Stimulated activated CD4-positive, alpha-beta T cell treated with anti-CD3 and anti-CD28 coated beads, TNF-alpha, amount 100 ng/mL, for 24 hours (primary cell): ENCODE measurements at regions not wholly inside any gene's neighbourhood (a gene's known extent, or its start where the extent isn't known, plus 50 kb on each side); places are given as distances from the start of the nearest gene placed in this dataset.

Experiments
- DNase-seq, 3 experiments: peaks; one replicate each; pipeline ENCODE4 v3.0.0-alpha.2; 2020; ENCODE audit warnings: low read depth in 3 of 3

DNA sequence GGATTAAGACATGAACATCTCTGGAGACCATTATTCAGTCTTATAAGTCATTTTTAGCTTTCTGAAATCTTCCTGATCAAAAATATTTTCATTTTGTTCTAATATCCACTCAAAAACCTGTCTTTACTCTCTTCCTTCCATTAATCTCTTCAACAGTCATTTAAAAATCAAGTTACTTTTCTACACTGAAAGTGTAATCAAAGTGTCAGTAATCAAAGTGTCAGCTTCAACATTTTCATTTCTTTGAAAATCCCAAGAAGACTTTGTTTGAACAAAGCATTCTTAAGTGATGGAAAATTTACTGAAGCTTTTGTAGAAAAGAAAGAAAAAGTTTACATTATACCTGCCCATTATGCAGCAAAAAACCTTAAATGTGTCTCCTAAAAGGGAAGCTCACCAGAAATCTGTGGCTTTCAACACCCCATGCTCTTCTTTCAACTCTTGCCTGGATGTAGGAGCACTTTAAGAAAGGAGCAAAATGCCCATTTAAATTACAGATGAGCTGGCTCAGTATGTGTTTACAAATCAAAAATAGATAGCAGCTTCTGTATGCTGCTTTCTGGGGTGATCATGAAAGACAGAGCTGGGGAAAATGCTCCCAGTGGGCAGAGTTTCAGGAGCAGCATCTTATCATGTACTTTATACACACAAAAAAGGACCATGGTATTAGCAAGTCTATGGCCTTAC, 260.8 kb upstream of the NCAM2 start:
- no peak for DNase-seq

DNA sequence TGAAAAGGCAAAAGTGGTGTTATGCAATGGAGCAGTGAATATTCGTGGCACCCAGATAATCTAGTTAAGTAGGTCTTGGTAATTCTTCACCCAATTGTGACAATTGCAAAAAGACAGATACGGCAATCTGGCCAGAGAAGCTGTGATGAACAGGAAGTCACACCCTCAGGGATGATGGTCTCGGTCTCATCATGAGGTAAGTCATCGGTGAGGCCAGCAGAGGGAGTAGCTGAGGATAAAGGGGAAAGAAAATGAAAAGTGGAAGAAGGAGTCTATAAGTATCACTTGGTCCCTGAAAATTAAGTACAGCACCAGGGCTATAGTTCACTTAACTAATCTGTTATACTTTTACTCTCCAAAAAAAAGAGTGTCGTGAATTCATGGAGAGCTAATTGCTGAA, 258.8 kb upstream of the NCAM2 start:
- no peak for DNase-seq

DNA sequence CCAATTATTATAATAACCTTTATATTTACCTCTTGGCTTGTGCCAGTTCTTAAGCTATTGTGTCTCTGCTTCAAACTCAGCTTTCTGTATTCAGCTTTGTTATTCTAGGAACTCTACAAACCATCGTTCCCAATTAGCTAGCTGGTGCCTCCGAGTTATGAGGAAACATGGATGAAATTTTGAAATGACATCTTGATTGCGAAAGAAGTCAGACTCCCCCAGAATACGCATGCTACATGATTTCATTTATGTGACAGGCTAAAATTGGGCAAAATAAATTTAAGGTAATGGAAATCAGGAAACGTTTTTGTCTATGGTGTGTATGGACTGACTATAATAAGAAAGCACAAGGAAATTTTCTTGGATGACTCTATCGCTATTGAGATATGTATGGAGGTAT, 256.8 kb upstream of the NCAM2 start:
- DNase-seq, result no peak

DNA sequence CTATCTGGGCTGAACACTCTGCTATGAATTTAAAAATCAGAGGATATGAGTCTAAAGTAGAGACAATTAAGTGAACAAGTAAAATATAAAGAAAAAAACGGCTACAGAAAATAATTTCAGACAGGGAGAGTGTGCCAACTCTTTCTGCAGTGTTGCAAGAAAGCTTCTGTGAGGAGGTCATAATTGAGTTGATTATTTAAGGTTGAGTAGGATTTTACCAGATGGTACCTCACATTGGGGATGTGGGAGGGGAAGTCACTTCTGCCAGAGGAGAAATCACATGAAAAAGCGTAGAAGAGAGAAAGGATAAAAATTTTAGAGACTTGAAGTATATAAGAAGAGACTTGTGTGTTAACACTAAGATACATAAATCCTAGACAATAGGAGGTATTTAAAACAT, 238.0 kb upstream of the NCAM2 start:
- DNase-seq, result no peak

DNA sequence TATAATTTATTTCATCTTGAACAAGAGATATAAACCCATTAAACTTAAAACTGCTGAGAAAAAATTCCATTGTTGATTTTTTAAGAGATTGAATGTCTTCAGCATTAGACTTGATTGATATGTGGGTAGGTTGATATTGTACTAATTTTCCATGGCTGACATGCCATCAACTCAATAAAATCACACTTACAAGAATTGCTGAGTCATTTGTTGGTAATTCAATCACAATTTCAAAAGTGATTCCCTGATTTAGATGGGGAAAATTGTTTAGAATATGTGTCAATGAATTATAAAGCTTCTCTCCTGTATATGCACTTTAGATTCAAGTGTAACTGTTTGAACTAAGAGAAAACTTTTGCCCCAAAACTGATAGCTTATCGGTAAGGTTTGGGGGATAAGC, 223.5 kb upstream of the NCAM2 start:
- no peak for DNase-seq

DNA sequence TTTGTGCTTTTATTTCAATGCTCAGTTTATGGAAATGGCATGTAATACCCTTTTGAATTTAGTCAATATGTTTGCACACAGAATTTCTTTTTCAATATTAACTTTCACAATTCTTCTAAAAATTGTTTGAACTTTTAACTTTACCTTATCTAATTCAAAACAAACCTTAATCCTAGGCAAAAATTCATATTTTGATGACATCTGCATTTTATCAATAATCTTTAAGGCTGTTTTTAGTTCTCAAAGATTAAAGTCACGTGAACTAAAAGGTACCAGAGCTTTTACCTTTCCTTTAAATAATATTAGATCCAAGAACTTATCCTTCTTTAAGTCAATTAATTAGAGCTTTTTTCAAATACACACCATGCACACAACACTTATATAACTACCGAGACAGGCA, 218.9 kb upstream of the NCAM2 start:
- no peak for DNase-seq

DNA sequence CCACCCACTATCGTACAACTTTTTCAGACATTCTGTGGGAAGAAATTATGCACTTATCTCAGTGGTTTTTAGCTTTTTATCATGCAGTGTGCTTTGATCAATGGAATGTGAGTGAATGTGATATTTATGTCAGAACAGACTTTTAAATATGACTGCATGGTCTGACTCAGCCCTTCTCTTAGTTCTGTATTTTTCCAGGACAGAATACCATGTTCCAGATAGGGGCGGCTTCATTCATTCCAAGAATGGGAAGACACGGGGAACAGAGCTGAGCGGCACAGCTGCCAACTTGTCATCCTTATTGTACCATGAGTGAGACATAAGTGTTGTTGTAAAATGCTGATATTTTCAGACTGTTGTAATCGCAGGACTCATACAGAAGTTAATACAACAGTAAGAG, 214.6 kb upstream of the NCAM2 start:
- no peak for DNase-seq

DNA sequence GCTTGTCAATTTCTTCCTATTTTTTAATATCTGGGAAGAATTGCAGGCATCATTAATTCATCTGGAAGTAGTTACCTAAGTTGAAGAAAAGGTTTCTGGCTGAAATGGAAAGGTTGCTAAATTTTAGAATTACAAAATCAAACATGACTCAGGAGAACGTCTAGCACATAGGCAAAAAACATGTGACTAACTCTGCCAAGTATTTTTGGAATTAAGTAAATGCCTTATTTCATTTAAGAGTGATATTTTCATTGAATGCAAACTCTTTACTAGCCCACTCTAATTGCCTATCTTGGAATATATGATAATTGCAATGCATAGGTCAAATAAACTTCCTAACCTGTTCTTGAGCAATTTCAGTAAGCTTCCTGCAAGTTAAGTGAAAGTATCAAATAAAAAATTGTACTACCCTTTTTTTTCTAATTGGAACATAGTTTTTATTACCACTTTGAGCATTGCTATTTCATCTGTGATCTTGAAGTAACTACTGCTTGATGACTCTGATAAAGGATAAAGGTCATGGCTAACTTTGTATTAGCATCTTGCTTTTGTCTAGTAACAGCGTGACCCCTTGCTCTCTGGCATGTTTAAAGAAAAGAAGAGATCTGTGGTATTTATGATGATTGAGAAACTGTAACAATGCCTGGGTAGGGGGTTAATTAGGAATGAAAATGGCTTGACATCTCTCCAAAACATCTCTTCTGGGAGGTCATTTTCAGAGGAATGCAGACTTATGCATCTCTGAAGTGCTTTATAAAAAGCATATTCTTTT, 208.3 kb upstream of the NCAM2 start:
- no peak for DNase-seq

DNA sequence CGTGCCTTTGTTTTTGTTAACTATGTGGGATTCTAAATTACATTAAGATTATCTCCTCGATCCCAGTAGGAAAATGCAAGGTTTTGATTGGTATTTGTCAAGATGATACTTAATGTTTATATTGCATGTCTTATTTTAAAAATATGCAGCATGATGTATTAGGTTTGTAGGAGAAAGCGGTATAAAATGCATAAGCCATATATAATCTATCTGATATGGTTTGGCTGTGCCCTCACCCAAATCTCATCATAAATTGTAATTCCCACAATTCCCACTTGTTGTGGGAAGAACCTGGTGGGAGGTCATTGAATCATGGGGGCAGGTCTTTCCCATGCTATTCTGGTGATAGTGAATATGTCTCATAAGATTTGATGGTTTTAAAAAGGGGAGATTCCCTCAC, 198.1 kb upstream of the NCAM2 start:
- DNase-seq, result no peak

DNA sequence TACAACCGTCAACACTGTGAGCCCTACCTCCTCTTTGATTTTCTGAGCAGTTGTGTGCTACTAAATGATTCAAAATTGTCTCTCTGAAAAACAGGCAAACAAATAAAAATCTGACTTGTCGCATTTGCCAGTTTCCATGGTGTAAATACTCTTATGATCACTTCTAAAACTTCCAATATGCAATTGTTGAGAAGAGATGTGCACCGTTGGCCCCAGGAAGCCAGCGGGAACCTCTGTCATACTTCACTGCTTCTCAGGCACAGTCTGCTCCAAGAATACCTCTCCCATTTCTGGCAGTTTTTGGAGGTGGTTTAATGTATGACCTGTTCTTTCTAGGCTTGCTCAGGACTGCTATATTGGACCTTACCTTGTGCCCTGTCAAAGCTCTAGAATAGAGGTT, 196.0 kb upstream of the NCAM2 start:
- no peak for DNase-seq

DNA sequence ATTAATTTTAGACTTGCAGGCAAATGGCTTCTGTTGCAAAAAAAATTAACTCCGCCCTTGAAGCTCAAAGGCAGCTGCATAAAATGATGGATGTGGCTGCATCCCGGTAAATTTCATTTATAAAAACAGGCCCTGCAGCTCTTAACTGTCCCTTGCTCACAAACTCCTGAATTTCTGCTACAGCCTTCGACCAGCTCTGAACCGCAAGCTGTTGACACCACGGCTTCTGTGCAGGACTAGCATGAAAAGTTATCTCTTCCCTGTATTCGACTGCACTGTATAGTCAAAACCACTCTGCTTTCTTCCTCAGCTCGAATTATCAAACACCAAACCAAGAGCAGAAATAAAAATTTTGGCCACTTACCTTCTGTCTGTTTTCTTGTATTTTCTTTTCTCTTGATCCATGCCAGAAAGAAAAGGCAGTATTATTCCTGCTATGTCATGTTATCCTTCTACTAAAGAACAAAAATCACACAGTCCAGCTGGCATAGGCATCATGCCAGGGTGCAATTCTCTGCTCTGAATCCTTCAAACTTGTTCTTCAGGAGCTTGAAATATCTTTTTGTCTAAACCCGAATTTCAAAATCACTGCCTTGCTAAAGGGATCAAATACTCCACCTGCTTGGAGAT, 195.5 kb upstream of the NCAM2 start:
- no peak for DNase-seq

DNA sequence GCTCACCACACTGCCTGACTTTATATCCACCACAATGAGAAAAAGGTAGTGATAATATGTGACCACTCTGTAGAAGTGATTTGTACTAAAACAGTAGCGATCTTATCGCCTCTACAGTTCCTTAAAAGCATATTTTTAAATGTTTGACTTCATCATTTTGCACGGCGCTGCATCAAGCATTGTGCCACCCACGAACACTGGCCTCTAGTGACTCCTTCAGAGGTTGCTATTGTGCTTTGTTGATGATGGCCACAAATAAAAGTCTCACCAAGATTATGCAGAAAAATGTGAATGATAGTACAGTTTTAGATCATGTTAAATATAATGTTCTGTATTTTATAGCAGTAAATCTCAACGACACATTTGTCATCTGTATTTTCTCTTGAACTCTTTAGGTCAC, 186.5 kb upstream of the NCAM2 start:
- no peak for DNase-seq

DNA sequence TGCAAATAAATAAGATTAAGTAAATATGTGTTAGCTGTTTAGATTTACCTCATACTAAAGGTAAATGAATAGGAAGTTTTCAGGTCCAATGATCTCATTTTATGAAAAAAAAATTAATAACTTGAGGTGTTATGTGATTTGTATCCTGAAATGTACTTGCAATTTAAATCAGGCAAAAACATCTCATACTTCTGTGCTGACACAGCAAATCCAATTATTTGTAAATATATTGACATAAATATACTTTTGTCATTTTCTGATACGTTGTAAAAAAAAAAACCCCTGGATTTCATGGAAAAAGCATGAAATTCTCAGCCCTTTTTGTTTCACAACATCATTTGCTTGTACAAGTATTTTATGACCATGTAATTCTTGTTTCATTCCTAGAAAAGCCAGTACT, 184.1 kb upstream of the NCAM2 start:
- no peak for DNase-seq

DNA sequence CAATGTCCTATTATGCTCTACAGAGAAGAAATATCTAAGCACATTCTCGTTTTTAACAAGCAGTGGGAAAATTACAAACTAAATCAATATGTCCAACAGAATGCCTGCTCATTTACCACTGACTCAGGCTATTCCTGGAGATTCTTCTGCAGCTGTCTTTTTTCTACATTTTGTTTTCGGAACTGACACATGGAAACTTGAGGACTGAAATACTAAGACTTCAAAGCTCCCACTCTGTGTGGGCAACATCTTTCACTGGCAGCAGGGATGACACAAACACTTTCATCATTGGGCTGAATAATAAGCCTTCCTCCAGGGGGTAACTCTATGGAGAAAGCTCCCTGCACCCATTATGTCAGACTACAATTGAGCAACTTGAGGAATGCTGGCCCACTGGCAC, 175.5 kb upstream of the NCAM2 start:
- DNase-seq, result no peak

DNA sequence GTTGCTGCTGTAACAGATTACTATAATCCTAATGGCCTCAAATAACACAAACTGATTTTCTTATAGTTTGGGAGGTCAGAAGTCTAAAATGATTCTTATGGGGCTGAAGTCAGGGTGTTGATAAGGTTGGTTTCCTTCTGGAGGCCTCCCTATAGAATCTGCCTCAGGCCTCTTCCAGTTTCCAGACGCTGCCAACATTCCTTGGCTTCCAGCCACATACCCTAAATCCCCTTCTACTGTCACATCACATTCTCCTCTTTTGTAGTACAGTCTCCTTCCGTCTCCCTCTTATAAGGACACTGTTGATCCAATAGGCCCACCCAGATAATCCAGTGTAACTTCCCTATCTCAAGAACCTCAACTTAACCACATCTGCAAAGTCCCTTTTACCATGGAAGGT, 145.3 kb upstream of the NCAM2 start:
- DNase-seq, result no peak

DNA sequence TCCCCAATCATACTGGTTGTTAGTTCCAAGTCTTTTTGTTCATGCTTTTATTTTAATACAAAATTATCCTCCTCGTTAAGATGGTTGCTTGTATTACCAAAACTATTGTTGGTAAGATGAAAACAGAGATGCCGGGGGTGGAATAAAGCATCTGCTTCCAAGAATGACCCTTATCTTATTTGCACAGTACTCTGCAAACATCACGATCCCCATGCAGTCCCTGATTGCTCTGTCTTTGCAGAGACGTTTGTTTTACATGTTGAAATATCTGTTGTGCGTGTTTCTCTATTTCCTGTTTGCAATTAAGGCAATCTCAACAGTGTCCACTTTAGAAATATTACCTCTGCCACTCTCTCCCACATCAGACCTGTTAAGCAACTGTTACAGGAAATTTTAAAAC, 141.3 kb upstream of the NCAM2 start:
- no peak for DNase-seq

DNA sequence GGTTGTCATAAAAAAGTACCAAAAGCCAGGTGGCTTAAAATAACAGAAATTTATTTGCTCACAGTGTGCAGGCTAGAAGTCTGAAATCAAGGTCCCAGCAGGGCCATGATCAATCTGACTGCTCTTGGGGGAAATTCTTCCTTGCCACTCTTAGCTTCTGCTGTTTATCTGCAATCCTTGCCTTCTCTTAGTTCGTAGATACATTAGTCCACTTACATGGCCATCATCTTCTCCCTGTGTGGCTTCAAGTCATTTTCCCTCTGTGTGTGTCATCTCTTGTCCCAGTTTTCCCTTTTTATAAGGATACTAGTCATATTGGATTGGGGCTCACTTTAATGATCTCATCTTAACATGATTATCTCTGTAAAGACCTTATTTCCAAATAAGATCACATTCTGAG, 124.0 kb upstream of the NCAM2 start:
- DNase-seq, result no peak

DNA sequence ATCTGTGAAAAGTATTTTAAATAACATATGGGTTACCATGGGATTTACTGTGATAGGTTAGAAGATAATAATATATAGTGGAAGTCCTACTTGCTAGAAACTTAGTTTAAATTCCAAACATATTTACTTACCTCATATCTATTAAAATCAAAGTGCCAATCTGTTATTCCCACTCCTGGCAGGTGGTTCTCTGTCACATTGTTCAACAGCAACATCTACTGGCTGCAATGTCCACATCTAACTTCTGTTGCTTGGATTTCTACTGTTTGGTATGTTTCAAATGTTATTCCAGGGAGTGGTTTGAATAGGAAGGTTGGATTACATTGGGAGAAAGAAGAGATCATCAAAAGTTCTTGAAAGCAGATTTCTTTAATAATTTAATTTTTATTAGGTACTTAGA, 122.5 kb upstream of the NCAM2 start:
- no peak for DNase-seq

DNA sequence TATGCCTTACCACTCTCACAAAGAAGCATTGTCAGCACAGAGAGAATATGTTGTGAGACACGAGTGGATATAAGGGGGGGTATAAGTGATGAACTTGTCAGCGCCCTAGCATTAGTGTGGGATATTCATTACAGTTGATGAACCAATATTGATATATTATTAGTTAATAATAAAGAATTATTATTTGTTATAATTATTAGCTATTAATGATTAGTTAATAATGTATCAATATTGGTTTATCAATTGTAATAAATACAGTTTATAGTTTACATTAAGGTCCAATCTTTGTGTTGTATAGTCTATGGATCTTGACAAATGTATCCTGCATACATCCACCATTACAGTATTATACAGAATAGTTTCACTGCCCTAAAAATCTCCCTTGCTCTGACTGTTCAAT, 120.2 kb upstream of the NCAM2 start:
- DNase-seq, result no peak

DNA sequence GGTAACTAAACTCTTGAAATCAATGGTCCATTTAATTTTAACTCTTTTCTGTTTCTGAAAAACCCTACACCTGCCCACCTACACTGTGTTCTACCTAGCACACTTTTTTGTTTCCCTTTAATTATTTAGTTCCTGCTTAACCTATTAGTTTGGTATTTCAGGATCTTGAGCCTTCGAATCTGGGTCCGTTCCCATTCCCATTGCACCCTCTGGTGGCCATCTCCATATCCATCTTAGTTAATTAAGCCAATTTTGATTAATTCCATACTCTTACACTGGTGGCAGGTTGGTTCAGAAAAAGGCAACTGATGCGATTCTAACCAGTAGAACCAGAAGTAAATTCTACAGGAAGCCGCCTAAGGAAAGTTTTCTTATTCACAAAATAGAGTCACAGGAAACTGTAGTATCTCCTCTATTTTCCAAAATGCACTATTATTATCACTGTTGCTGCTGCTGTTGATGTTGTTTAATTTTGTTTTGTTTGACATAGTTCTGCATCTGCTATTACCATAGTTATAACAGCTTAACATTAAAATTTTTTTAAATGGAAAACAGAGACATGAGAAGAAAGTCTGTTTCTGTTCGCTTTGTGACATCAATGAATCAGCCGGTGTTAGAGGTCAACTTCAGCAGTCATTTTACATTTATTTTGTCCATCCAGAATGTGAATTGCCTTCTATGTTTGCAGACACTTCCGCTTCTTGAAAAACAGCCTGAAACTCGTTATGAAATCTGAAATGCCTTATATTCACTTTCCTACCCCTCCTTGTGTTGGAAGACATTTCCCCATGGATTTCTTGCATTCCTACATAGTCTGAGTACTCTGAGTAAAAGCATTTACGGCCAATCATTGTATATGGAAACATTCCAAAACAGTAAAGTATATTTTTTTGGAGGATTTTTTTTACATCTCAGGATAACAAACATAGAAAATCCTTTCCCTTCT, 115.5 kb upstream of the NCAM2 start:
- DNase-seq, result no peak

DNA sequence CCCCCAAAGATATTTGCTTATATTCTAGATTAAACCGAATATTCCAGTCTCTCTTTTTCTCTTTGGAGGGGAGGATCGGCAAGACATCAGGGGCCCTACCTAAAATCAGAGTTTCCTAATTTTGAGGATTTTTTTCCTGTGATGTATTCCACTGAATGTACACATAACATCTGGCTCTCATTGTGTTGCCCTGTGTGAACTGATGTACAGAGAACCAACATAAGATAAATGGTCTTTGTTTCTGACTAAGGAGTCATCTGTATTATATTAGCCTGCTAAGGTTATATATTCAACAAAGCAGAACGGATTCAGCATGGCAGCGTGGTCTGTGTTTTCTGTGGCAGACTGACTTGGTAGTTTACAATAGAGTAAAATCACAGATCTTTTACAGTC, 114.8 kb upstream of the NCAM2 start:
- DNase-seq, result no peak

DNA sequence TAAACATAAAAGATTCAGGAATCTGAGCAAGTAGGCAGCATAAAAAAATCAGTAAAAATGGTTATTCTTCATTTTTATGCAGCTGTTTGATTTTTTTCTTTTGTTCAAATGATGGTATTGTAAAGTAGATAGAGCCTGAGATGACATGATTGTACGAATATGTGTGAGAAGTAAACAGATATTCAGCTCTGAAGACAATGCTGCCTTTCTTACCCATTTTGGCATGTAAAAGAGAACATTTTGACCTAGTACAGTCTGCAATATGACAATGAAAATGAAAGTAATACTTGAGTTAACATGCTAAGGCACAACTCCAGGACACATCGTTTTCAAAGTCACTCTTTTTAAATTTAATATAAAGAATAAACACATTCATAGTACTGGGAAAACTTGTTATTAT, 95.7 kb upstream of the NCAM2 start:
- no peak for DNase-seq
